Loucy (cell line): ENCODE measurements at regions not wholly inside any gene's neighbourhood (a gene's known extent, or its start where the extent isn't known, plus 50 kb on each side); places are given as distances from the start of the nearest gene placed in this dataset.

Source experiments
- H2AFZ ChIP-seq: fragments of 200-600 bp; sonication (generic); 2 replicates; pipeline ENCODE4 v1.6.0; 2016; ENCODE audit warnings: antibody characterized with exemption, mild to moderate bottlenecking, low read length, moderate library complexity
- H3F3A ChIP-seq: fragments of 200-600 bp; 2 replicates; pipeline ENCODE4 v1.6.0; 2016; ENCODE audit warnings: antibody characterized with exemption, low read depth, mild to moderate bottlenecking
- H3K27me3 ChIP-seq: fragments of 200-600 bp; sonication (generic); 2 replicates; pipeline ENCODE4 v1.6.1; 2014; ENCODE audit warnings: low read length, mild to moderate bottlenecking; ENCODE audit not compliant: insufficient read depth, poor library complexity, severe bottlenecking
- H3K36me3 ChIP-seq: fragments of 200-600 bp; sonication (generic); 2 replicates; pipeline ENCODE4 v1.6.1; 2016; ENCODE audit warnings: low read length; ENCODE audit not compliant: insufficient read depth
- H3K4me1 ChIP-seq: fragments of 200-600 bp; sonication (generic); 2 replicates; pipeline ENCODE4 v1.5.1; 2014; ENCODE audit warnings: low read length, mild to moderate bottlenecking; ENCODE audit not compliant: insufficient read depth, poor library complexity, severe bottlenecking
- H3K4me2 ChIP-seq: fragments of 200-600 bp; sonication (generic); 2 replicates; pipeline ENCODE4 v1.6.0; 2014; ENCODE audit warnings: antibody characterized with exemption, low read length, low read depth, mild to moderate bottlenecking; ENCODE audit not compliant: poor library complexity, severe bottlenecking
- H3K4me3 ChIP-seq: fragments of 200-600 bp; sonication (generic); 2 replicates; pipeline ENCODE4 v1.5.1; 2014; ENCODE audit warnings: low read length, mild to moderate bottlenecking, mixed read lengths; ENCODE audit not compliant: poor library complexity, severe bottlenecking
- H3K79me2 ChIP-seq: fragments of 200-600 bp; sonication (generic); 2 replicates; pipeline ENCODE4 v1.6.1; 2014; ENCODE audit warnings: low read length; ENCODE audit not compliant: insufficient read depth
- H3K9ac ChIP-seq: fragments of 200-600 bp; sonication (generic); 2 replicates; pipeline ENCODE4 v1.6.0; 2014; ENCODE audit warnings: mild to moderate bottlenecking, low read depth, low read length, moderate library complexity; ENCODE audit not compliant: poor library complexity, severe bottlenecking
- H3K9me2 ChIP-seq: fragments of 200-600 bp; sonication (generic); replicated peaks from 2 replicates; pipeline ENCODE4 v1.6.1; 2016; ENCODE audit warnings: low read depth, low read length, mixed read lengths
- H3K9me3 ChIP-seq: fragments of 200-600 bp; sonication (generic); 2 replicates; pipeline ENCODE4 v1.6.1; 2014; ENCODE audit warnings: mild to moderate bottlenecking, antibody characterized with exemption, low read length, low read depth; ENCODE audit not compliant: insufficient read depth
- H4K20me1 ChIP-seq: fragments of 200-600 bp; sonication (generic); 2 replicates; pipeline ENCODE4 v1.6.0; 2014; ENCODE audit warnings: antibody characterized with exemption, low read length, mild to moderate bottlenecking; ENCODE audit not compliant: insufficient read depth, poor library complexity, severe bottlenecking
- EZH2phosphoT487 ChIP-seq: fragments of 200-600 bp; IDR thresholded peaks from 2 replicates; pipeline ENCODE4 v1.6.1; 2018; ENCODE audit warnings: antibody characterized with exemption, mild to moderate bottlenecking, moderate library complexity, borderline replicate concordance
- TF ChIP-seq, protein P1 (sequence below): fragments of 200-600 bp; sonication (generic); conservative IDR thresholded peaks from 2 replicates; pipeline ENCODE4 v1.5.1; 2014; ENCODE audit warnings: mild to moderate bottlenecking, antibody characterized with exemption, low read length

DNA sequence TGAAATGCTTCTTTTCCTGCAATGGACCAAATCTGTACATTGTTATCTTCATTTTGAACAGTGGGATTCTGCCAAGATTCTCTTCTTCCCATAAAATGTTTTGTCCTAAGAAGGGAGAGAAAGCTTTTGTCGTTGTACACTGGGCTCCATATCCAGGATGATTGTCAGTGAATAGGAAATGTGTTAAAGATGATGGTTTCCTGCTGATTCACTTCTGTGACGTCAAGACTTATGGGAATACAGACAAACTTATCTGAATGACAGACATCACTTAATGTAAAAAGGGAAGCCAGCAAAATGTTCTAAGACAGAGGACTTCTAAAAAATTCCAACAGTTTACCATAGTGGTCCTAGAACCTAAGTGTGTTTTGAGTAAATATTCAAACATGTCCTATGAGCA, 53.7 kb upstream of the HPF1 start:
- Histone ChIP-seq H3K36me3 (no peaks in the 10 kb centered on the region), H3K79me2 (no peaks in the 10 kb centered on the region), H3K4me2 (no peak overlapping the region), H3K9ac (no peak overlapping the region), H4K20me1 (no peaks in the 10 kb centered on the region), H3K9me3 (no peaks in the 10 kb centered on the region), H3K4me1 (no peaks in the 10 kb centered on the region), H3K4me3 (no peak overlapping the region), H2AFZ (no peak overlapping the region), H3K9me2 (no peaks in the 10 kb centered on the region), H3K27me3 (no peaks in the 10 kb centered on the region), H3F3A (no peaks in the 10 kb centered on the region)
- TF ChIP-seq, protein P1, sequence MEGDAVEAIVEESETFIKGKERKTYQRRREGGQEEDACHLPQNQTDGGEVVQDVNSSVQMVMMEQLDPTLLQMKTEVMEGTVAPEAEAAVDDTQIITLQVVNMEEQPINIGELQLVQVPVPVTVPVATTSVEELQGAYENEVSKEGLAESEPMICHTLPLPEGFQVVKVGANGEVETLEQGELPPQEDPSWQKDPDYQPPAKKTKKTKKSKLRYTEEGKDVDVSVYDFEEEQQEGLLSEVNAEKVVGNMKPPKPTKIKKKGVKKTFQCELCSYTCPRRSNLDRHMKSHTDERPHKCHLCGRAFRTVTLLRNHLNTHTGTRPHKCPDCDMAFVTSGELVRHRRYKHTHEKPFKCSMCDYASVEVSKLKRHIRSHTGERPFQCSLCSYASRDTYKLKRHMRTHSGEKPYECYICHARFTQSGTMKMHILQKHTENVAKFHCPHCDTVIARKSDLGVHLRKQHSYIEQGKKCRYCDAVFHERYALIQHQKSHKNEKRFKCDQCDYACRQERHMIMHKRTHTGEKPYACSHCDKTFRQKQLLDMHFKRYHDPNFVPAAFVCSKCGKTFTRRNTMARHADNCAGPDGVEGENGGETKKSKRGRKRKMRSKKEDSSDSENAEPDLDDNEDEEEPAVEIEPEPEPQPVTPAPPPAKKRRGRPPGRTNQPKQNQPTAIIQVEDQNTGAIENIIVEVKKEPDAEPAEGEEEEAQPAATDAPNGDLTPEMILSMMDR, result no peak
- no peak for TF ChIP-seq EZH2phosphoT487

DNA sequence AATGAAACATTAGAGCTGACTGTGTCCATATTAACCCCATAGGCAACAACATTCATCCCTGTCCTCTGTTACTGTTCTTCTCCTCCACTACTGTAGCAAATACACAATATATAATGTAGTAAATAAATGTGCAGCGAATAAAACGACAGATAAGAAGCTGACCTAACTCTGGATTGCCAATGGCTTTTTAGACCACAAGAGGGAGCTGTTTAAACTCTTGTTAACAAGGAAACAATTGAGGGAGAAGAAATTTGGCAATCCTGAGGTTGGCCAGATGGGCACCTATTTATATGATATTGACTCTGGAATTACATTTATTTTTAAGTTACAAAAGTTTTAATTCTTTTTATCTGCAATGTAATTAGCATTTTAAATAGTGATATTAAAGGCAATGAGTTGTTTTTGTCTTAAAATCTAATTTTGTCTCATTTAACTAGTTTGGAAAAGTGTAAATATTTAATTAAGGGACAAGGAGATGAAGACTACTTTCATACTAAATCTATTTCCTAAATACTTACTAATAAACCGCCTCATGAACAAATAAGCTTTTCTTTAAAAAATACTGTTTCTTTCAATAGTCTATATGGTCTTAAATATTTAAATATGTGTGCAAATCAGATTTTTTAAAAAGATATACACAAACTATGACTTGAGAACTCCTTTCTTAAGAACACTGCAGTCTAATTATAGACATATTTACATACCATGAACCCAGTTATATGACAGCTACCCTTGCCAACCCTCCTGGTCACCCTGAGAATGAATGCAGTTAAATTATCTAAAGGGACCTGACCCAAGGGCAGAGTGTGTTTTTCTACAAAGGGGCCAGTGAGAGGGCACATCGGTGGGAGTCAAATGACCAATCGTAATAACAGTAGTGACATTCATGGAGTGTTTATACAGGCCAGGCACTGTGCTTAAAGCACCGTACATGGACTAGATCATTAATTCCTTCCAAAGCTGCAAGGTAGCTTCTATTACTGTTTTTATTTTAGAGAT, 52.9 kb upstream of the HPF1 start:
- no peak overlapping the region for H3K4me2 ChIP-seq
- no peaks in the 10 kb centered on the region for H3K27me3 ChIP-seq
- TF ChIP-seq, protein P1, result peak; percentile 92
- no peak for TF ChIP-seq EZH2phosphoT487
- no peaks in the 10 kb centered on the region for H3K9me3 ChIP-seq
- no peak overlapping the region for H3K4me3 ChIP-seq
- H2AFZ ChIP-seq, result peak overlapping the region; percentile 44; the same call in 1 of the 2 replicates
- H3K36me3 ChIP-seq, result no peaks in the 10 kb centered on the region
- no peaks in the 10 kb centered on the region for H3F3A ChIP-seq
- no peaks in the 10 kb centered on the region for H4K20me1 ChIP-seq
- no peaks in the 10 kb centered on the region for H3K4me1 ChIP-seq
- no peak overlapping the region for H3K9ac ChIP-seq
- H3K9me2 ChIP-seq, result no peaks in the 10 kb centered on the region
- H3K79me2 ChIP-seq, result no peaks in the 10 kb centered on the region

DNA sequence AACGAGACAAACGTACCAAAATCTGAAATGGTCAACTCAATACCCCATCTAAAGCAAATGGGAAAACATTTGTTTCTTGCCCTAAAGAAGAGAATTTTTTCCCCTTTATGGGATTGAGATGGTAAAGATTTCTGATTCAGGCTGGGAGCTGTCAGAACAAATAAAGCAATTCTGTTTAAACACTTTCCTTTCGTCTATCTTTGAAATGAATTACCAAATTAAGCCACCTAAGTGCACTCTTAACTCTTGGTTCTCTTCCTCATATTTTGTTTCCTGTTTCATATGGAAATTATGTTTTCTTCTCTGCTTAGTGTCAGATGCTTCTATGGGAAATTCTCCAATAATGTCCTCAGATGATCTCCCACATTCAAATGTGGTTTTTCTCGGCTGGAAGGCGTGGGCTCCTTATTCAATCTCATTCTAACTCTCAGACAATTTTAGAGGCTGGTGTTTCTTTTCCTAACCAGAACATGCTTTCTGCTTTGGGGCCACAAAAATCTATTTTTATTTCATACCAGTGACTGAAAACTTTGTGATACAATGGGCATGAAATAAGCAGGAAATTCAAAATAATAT, 50.3 kb upstream of the HPF1 start:
- Histone ChIP-seq H3K9me3 (no peaks in the 10 kb centered on the region), H3K9ac (no peak overlapping the region), H3K36me3 (no peaks in the 10 kb centered on the region), H3K9me2 (no peaks in the 10 kb centered on the region), H2AFZ (no peak overlapping the region), H3K4me1 (no peaks in the 10 kb centered on the region), H3K4me2 (no peak overlapping the region), H4K20me1 (no peaks in the 10 kb centered on the region), H3K79me2 (no peaks in the 10 kb centered on the region), H3K4me3 (no peak overlapping the region), H3F3A (no peaks in the 10 kb centered on the region), H3K27me3 (no peaks in the 10 kb centered on the region)
- TF ChIP-seq, protein P1, result no peak
- TF ChIP-seq EZH2phosphoT487, result no peak
